ENCODE measurements at regions not wholly inside any gene's neighbourhood (a gene's known extent, or its start where the extent isn't known, plus 50 kb on each side); places are given as distances from the start of the nearest gene placed in this dataset.

DNA sequence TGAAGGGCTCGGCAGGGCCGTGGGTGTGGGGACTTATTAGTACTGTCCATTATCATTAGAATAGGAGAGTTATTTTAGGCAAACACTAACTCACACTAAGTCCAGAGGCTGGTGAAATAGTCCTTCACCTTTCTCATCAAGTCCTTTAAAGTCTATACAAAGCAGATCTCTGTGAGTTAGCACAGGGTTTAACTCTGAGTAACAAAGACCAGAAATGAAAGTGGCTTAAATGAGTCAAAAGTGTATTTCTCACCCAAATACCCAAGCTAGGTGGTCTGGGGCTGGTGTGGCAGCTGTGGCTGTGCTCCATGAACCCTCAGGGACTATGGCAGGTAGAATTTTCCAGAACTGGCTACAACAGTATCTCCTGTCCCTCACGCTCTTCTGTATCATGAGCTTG lies 263.2 kb downstream of the BCOR start:
- TF ChIP-seq, protein P1, sequence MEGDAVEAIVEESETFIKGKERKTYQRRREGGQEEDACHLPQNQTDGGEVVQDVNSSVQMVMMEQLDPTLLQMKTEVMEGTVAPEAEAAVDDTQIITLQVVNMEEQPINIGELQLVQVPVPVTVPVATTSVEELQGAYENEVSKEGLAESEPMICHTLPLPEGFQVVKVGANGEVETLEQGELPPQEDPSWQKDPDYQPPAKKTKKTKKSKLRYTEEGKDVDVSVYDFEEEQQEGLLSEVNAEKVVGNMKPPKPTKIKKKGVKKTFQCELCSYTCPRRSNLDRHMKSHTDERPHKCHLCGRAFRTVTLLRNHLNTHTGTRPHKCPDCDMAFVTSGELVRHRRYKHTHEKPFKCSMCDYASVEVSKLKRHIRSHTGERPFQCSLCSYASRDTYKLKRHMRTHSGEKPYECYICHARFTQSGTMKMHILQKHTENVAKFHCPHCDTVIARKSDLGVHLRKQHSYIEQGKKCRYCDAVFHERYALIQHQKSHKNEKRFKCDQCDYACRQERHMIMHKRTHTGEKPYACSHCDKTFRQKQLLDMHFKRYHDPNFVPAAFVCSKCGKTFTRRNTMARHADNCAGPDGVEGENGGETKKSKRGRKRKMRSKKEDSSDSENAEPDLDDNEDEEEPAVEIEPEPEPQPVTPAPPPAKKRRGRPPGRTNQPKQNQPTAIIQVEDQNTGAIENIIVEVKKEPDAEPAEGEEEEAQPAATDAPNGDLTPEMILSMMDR (IDR thresholded peaks at IDR 0.05) = no peak
- TF ChIP-seq POLR2A (IDR thresholded peaks at IDR 0.05) = no peak

Data from ovary (tissue), 3 donors.